Urothelium cell line (cell line): ENCODE measurements at regions not wholly inside any gene's neighbourhood (a gene's known extent, or its start where the extent isn't known, plus 50 kb on each side); places are given as distances from the start of the nearest gene placed in this dataset.

Source experiments
- DNase-seq: peaks from one replicate; pipeline ENCODE4 v3.0.0; 2011; ENCODE audit warnings: low spot score, mixed read lengths
- FAIRE-seq: peaks from 2 replicates; lab custom pipeline; 2011; peaks lifted over from hg19 to GRCh38; lab: Jason Lieb, UNC

DNA sequence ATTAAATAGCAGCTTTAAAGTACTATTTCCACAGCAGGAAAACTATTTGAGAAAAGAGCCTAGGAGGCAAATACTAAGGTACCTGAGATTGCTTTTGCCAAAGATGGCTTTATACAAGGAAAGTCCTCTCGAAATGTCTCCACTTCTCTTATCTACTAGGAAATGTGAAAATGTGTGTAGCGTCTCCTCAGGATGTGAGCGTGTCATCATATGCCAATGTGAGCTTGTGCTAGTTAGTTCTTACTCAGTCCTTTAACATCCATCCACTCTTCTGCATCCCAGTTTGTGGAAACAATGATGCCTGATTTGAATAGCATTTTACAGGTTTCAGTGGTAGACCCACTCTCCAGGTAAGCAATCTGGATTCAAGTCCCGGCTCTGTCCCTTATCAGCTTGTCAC, 421.0 kb downstream of the DYNC2H1 start:
- FAIRE-seq (no peak), DNase-seq (no peak)

GRCh38 chr11:103532133-103532788, 423.0 kb downstream of the DYNC2H1 start:
- FAIRE-seq, result peak; percentile 53
- peak; percentile 53 for DNase-seq

- FAIRE-seq, result no peak
These were observed 425.0 kb downstream of the DYNC2H1 start for GRCh38 chr11:103534191-103534590.

GRCh38 chr11:103534959-103535358, 425.7 kb downstream of the DYNC2H1 start:
- FAIRE-seq (no peak), DNase-seq (no peak)

More at GRCh38 chr11:103534191-103534590, 425.0 kb downstream of the DYNC2H1 start:
- no peak for DNase-seq

GRCh38 chr11:103536335-103536722, 427.1 kb downstream of the DYNC2H1 start:
- no peak for DNase-seq
- no peak for FAIRE-seq

DNA sequence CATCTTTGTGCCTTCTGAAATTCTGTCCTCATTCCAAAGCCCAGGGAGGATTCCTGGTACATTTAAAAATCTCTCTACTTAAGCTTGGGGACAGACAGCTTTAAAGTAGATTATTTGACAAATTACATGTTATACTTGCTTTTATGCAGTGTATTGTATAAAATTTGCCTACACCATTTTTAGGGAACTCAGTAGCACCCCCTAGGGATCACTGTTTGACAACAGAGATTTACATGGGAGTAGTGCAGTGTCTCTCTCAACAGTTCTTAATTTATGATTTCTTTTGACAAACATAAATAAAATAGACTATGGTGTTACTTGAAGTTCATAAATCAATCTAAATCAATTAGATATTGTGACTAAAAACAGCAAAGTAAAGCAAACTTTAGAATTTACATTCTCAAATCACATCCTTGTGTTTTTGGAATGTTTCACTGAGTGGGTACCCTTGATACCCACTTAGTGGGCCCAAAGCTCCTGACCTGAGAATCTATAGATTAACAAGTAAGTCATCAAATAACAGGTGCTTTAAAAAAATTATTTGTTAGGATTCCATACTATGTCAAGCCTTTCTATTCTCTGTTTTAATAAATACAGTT, 428.8 kb downstream of the DYNC2H1 start:
- DNase-seq, result no peak
- FAIRE-seq, result no peak

GRCh38 chr11:103539166-103539565, 429.9 kb downstream of the DYNC2H1 start:
- DNase-seq, result no peak
- FAIRE-seq, result no peak

DNA sequence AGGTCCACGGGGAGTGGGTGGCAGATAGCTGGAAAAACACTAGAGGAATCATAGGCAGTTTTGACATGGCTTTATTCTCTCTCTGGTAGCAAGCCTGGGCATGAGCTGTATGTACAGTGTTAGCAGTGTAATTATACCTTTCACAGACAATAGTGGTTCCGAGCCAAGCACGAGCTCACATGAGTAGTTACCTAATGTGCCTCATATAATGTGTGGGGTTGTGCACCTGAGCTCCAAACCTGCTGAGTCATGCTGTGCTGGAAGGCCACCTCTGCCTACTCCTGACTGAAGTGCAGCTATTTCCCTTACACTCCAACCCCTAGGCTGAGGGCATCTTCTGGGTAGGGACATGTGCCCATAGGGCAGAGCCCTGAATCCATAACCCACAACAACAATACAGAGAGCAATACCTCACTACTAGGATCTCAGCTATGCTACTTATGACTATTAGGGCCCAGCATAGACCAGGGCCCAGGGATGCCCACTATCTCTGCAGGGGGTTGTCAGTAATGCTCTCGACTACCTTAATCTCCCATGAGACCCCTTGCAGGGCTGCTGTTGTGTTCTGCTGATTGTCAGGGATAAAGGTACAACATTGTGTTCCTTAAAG, 432.1 kb downstream of the DYNC2H1 start:
- DNase-seq (no peak), FAIRE-seq (peak; percentile 81)

DNA sequence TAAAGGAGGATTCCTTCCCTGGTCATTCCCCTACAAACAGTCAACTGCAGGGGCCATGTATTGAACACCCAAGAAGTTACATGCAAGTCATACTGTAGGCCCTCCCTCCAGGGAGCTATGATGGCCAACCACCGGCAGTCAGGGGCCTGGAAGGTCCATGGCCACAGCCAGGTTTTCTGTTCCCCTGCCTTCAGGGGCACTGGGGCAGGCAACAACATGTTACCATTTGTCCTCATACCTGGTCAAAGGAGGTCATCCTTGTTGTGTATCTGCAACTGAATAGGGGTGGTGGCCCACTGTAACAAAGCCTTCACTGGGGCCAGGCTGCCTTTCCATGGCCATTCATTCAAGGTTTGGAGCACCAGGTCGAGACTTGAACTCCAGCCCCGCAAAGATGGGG, 433.6 kb downstream of the DYNC2H1 start:
- FAIRE-seq (no peak), DNase-seq (no peak)

DNA sequence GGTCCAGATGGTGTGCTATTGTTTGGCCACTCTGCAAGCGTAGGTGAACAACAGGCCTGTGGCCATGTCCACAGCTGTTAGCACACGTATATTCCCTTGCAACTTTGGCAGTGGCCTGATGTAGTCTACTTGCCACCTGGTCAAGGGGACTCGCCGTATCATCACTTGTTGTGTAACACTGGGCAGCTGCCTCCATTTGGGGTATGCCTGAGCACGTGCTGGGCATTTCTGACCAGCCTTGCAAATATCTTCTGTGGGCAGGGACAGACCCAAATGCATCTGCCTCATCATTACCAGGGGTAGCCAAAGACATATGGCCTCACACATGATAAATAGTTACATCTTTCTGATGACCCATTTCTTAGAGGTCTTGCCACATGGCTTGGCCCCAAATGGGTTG, 434.2 kb downstream of the DYNC2H1 start:
- DNase-seq (no peak), FAIRE-seq (no peak)

DNA sequence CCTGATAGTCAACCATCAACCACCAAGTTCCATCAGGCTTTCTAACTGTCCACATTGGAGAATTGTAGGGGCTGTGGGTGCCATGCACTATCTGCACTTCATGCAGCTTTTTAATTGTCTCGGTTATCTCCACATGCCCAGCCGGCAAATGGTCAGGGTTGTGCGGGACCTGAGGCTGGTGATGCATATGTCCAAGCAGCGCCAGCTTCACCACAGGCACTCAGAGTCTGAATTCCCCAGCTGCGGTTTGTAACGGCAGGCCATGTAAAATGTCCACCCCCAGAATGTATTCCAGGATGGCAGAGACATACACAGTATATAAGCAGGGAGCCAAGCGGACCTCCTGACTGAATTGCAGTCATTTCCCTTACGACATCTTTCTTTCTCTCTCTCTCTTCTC, 435.6 kb downstream of the DYNC2H1 start:
- DNase-seq (no peak), FAIRE-seq (no peak)

- DNase-seq (no peak), FAIRE-seq (no peak)
These were observed 436.3 kb downstream of the DYNC2H1 start for GRCh38 chr11:103545551-103545950.

DNA sequence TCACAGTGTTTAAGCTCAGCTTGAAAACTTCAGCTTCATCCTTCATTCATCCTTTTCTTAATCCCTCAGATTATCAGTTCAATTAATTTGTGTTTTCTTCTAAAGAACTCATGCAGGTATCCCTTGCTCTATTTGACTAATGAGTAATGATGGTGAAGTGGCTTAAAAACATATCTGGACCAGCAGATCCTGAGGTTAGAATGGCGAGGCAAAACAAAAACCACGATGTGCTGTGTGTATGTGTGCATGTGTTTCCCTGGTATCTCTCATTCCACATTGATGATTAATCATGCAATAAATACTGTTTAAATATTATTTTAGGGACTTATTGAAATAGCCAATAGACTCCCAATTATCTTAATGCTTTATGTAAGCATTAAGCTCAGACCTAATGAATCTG, 437.0 kb downstream of the DYNC2H1 start:
- FAIRE-seq, result no peak
- DNase-seq, result no peak

DNA sequence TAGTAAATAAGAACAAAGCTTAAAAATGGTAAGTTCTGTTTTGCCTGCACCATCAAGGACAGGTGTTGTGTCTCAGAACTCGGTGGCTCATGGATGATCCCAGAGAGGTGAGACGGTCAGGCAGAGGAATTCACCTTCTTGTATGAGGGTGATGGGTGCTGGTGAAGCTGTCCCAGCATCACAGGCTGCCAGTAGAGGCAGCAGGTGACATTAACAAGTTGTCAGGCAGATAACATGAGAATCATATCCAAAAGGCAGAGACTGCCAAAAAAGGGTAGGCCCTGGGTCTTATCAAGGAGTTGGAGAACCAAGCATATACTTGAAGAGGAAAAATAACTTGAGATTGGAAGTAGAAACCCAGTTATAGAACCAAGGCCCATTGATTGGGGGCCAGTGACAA, 437.8 kb downstream of the DYNC2H1 start:
- DNase-seq, result no peak
- no peak for FAIRE-seq

GRCh38 chr11:103547691-103548090, 438.5 kb downstream of the DYNC2H1 start:
- FAIRE-seq, result no peak
- DNase-seq, result no peak

- no peak for DNase-seq
- FAIRE-seq, result no peak
These were observed 439.6 kb downstream of the DYNC2H1 start for GRCh38 chr11:103548838-103549237.

DNA sequence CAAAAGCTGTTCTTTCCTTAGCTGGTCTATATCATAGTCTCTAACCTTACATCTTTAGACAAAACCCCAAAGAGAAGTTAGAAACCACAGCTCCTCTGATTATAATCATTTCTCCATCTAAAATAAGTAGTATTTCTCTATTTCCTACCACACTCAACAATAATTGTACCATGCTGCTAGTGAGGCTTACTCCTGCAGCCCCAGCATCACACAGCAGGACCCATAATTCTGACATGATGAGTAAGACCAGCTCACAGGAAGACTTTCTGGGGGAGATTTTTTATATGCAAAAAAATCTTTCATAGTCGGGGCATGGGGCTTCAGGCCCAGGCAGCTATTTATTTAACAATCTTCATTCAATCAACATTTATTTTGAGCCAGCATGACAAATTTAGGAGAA, 441.6 kb downstream of the DYNC2H1 start:
- DNase-seq (no peak), FAIRE-seq (no peak)

- no peak for FAIRE-seq
- no peak for DNase-seq
These were observed 442.9 kb downstream of the DYNC2H1 start for GRCh38 chr11:103552086-103552485.

GRCh38 chr11:103556171-103556570, 446.9 kb downstream of the DYNC2H1 start:
- DNase-seq (no peak), FAIRE-seq (no peak)

- no peak for DNase-seq
- no peak for FAIRE-seq
These were observed 456.9 kb downstream of the DYNC2H1 start for GRCh38 chr11:103566116-103566515.

- FAIRE-seq, result no peak
These were observed 454.7 kb upstream of the DDI1 start for GRCh38 chr11:103581760-103582159.

DNA sequence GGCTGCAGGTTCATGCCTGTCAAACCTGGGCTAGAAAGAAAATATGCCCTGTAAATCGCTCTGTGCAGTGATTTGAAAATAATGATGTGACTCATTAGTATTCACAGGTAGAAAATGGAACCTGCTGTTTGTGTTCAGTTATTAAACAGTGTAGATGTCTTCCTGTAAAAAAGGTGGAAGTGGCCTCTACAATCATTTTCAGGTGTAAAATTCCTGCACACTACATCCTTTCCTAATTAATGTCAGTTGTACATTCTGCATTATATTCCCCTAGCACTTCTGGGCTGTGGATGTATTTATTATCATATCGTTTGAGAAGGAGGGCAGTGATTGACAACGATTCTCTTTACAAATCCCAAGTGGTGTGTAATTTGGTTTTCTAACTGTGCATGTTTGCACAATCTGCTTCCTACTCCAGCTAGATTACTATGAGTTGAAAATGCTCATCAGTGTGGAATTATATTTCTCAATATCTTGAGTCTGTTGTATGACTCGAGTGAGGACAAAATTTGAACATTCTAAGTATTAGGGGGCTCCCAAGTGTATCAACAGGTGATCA, 454.0 kb upstream of the DDI1 start:
- DNase-seq (no peak), FAIRE-seq (no peak)

More at GRCh38 chr11:103581760-103582159, 454.7 kb upstream of the DDI1 start:
- no peak for DNase-seq
